IMR-90 (cell line): ENCODE measurements at regions not wholly inside any gene's neighbourhood (a gene's known extent, or its start where the extent isn't known, plus 50 kb on each side); places are given as distances from the start of the nearest gene placed in this dataset.

Experiments
- ATAC-seq: fragments of 200-7000 bp; cut with Tn5 transposase; 2 replicates; pipeline ENCODE4 v1.9.1; 2020; ENCODE audit warnings: low read depth, mild to moderate bottlenecking, moderate library complexity
- BruUV-seq: library from RNA; stranded (reverse); fragments of 400-500 nt; replicated peaks from 2 replicates; lab custom pipeline; 2021; lab: Mats Ljungman, UMichigan
- CTCF ChIA-PET: fragments of 300-600 bp; formaldehyde crosslinking; extraction: SDS; loops from one replicate; lab custom pipeline; 2021; ENCODE audit warnings: antibody characterized with exemption; lab: Yijun Ruan, JAX
- POLR2A ChIA-PET: fragments of 300-600 bp; sonication (Branson Sonifier 250); formaldehyde crosslinking; loops from one replicate; lab custom pipeline; 2022; ENCODE audit warnings: antibody characterized with exemption; ENCODE audit not compliant: unreplicated experiment; lab: Charles Lee
- DNase-seq: peaks from one replicate; pipeline ENCODE4 v3.0.0; 2013
- H2AFZ ChIP-seq: replicated peaks from 2 replicates; pipeline ENCODE3; 2013; ENCODE audit warnings: low read length, mild to moderate bottlenecking; ENCODE audit not compliant: poor library complexity
- H2AK5ac ChIP-seq: 2 replicates; pipeline ENCODE4 v1.6.1; 2013; ENCODE audit warnings: low read depth, low read length, inconsistent platforms
- H2AK9ac ChIP-seq: replicated peaks from 2 replicates; pipeline ENCODE3; 2013; ENCODE audit warnings: mild to moderate bottlenecking, low read depth, low read length, moderate library complexity; ENCODE audit not compliant: poor library complexity
- H2BK120ac ChIP-seq: 2 replicates; pipeline ENCODE4 v1.6.1; 2013; ENCODE audit warnings: low read depth, low read length, inconsistent platforms
- H2BK15ac ChIP-seq: 3 replicates; pipeline ENCODE4 v1.6.1; 2013; ENCODE audit warnings: low read depth, low read length, inconsistent platforms
- H2BK20ac ChIP-seq: 2 replicates; pipeline ENCODE4 v1.6.1; 2013; ENCODE audit warnings: low read depth, mild to moderate bottlenecking, inconsistent platforms, low read length, moderate library complexity
- H2BK5ac ChIP-seq: 2 replicates; pipeline ENCODE4 v1.6.1; 2013; ENCODE audit warnings: mild to moderate bottlenecking, low read depth, low read length, inconsistent platforms; ENCODE audit not compliant: poor library complexity, severe bottlenecking
- H3K14ac ChIP-seq: replicated peaks from 2 replicates; pipeline ENCODE4 v1.6.1; 2013; ENCODE audit warnings: low read depth, low read length, inconsistent platforms
- H3K18ac ChIP-seq: 2 replicates; pipeline ENCODE4 v1.6.1; 2013; ENCODE audit warnings: low read depth, low read length, control low read depth
- H3K23ac ChIP-seq: 2 replicates; pipeline ENCODE4 v1.6.1; 2013; ENCODE audit warnings: low read depth, low read length, inconsistent platforms
- H3K27ac ChIP-seq: 2 replicates; pipeline ENCODE4 v1.5.1; 2013; ENCODE audit warnings: mild to moderate bottlenecking, control low read depth, low read length; ENCODE audit not compliant: insufficient read depth
- H3K27me3 ChIP-seq: 2 replicates; pipeline ENCODE4 v1.6.1; 2013; ENCODE audit warnings: low read length; ENCODE audit not compliant: control insufficient read depth, insufficient read depth
- H3K36me3 ChIP-seq: 2 replicates; pipeline ENCODE4 v1.6.1; 2013; ENCODE audit warnings: low read length, mixed read lengths; ENCODE audit not compliant: control insufficient read depth, insufficient read depth
- H3K4ac ChIP-seq: 2 replicates; pipeline ENCODE4 v1.6.1; 2013; ENCODE audit warnings: low read depth, low read length, inconsistent platforms
- H3K4me1 ChIP-seq: 2 replicates; pipeline ENCODE4 v1.6.1; 2013; ENCODE audit warnings: low read length, mixed read lengths; ENCODE audit not compliant: control insufficient read depth, insufficient read depth
- H3K4me2 ChIP-seq: 2 replicates; pipeline ENCODE4 v1.6.1; 2013; ENCODE audit warnings: low read depth, mild to moderate bottlenecking, control low read depth, low read length, moderate library complexity
- H3K4me3 ChIP-seq: 2 replicates; pipeline ENCODE4 v1.5.1; 2013; ENCODE audit warnings: low read depth, mild to moderate bottlenecking, control low read depth, low read length, moderate library complexity; ENCODE audit not compliant: insufficient read depth
- H3K56ac ChIP-seq: 2 replicates; pipeline ENCODE4 v1.6.1; 2013; ENCODE audit warnings: low read length, inconsistent platforms; ENCODE audit not compliant: insufficient read depth; ENCODE audit errors: extremely low read depth
- H3K79me1 ChIP-seq, 2 experiments: 2 replicates each; pipeline ENCODE4 v1.6.1; 2013; ENCODE audit warnings: low read length in 2 of 2, inconsistent platforms in 1 of 2, low read depth in 1 of 2
- H3K9ac ChIP-seq: 2 replicates; pipeline ENCODE4 v1.6.1; 2013; ENCODE audit warnings: low read depth, low read length, control low read depth
- H3K9me1 ChIP-seq: 2 replicates; pipeline ENCODE4 v1.6.1; 2013; ENCODE audit warnings: low read length, inconsistent platforms; ENCODE audit not compliant: insufficient read depth
- H3K9me3 ChIP-seq: 2 replicates; pipeline ENCODE4 v1.6.1; 2013; ENCODE audit warnings: low read length; ENCODE audit not compliant: control insufficient read depth, insufficient read depth
- H4K20me1 ChIP-seq: 2 replicates; pipeline ENCODE4 v1.6.1; 2013; ENCODE audit warnings: low read length, inconsistent platforms; ENCODE audit not compliant: insufficient read depth
- H4K5ac ChIP-seq: 2 replicates; pipeline ENCODE4 v1.6.1; 2013; ENCODE audit warnings: mild to moderate bottlenecking, low read depth, low read length, control low read depth
- H4K8ac ChIP-seq, 2 experiments: 2 replicates each; pipeline ENCODE4 v1.6.1; 2013; ENCODE audit warnings: low read depth in 2 of 2, low read length in 2 of 2, control low read depth in 1 of 2, inconsistent platforms in 1 of 2
- H4K91ac ChIP-seq: 2 replicates; pipeline ENCODE4 v1.6.1; 2013; ENCODE audit warnings: low read depth, low read length, inconsistent platforms; ENCODE audit not compliant: insufficient read depth
- CHD1 ChIP-seq: IDR thresholded peaks from 2 replicates; pipeline ENCODE4 v1.6.1; 2012; ENCODE audit warnings: low read depth, low read length, improper control_type of control experiment
- ELK1 ChIP-seq: fragments of 150-350 bp; IDR thresholded peaks from 2 replicates; pipeline ENCODE4 v1.6.1; 2016; ENCODE audit warnings: low read depth, mild to moderate bottlenecking, low read length, moderate library complexity, borderline replicate concordance
- FOS ChIP-seq: fragments of 150-350 bp; IDR thresholded peaks from 2 replicates; pipeline ENCODE4 v1.6.1; 2016; ENCODE audit warnings: low read depth, low read length
- RAD21 ChIP-seq: IDR thresholded peaks from 2 replicates; pipeline ENCODE4 v1.6.1; 2012; ENCODE audit warnings: low read length, improper control_type of control experiment
- WGBS, 2 experiments: methylation state at CpG; one replicate each; pipeline versions ENCODE4 v1.1.5 to v1.1.7; 2013; ENCODE audit warnings: missing lambda C conversion rate in 2 of 2; ENCODE audit not compliant: insufficient read length in 1 of 2; ENCODE audit errors: extremely low coverage in 2 of 2; 5-methylcytosine and 5-hydroxymethylcytosine counted together
- dilution Hi-C: fragments of 300-500 bp; cut with HindIII; formaldehyde crosslinking; loops from one replicate; pipeline ENCODE4 v1.14.3; 2018; ENCODE audit warnings: low sequenced_read_pairs; ENCODE audit not compliant: unreplicated experiment
- in situ Hi-C: fragments of 300-500 bp; cut with MboI; formaldehyde crosslinking; loops from 3 replicates; pipeline ENCODE4 v1.14.3; 2019; ENCODE audit warnings: low sequenced_read_pairs, inconsistent platforms, mixed read lengths
- intact Hi-C: fragments of 100-400 bp; cut with micrococcal nuclease; formaldehyde crosslinking; loops from 2 replicates; pipeline ENCODE4 v1.10.0; 2022

GRCh38 chr1:184879876-184880557 is 94.3 kb downstream of the NIBAN1 start:
- Histone ChIP-seq H3K23ac (no peak overlapping the region), H3K27ac (no peak overlapping the region), H3K36me3 (no peaks in the 10 kb centered on the region), H3K4ac (no peak overlapping the region), H3K14ac (no peak overlapping the region), H2BK20ac (no peak overlapping the region), H2BK5ac (no peak overlapping the region), H3K9ac (no peak overlapping the region), H3K4me2 (no peak overlapping the region), H4K8ac (no peak overlapping the region), H2AFZ (no peak overlapping the region), H3K4me1 (no peaks in the 10 kb centered on the region), H3K18ac (no peak overlapping the region), H3K79me1 (peaks cover 0 to 4% of the 10 kb centered on the region in 2 experiments; a peak in 1 of 4 replicates), H3K9me1 (peaks cover 8% of the 10 kb centered on the region; the same call in 1 of the 2 replicates), H3K27me3 (no peaks in the 10 kb centered on the region), H2BK120ac (no peak overlapping the region), H2AK9ac (no peak overlapping the region), H4K91ac (no peak overlapping the region), H3K56ac (no peak overlapping the region), H2BK15ac (no peak overlapping the region), H4K5ac (no peak overlapping the region), H2AK5ac (no peak overlapping the region), H3K9me3 (no peaks in the 10 kb centered on the region), H4K20me1 (no peaks in the 10 kb centered on the region), H3K4me3 (no peak overlapping the region)
- no peak for ATAC-seq
- intact Hi-C loops (no loop called here), in situ Hi-C loops (no loop called here), dilution Hi-C loops (no loop called here)
- BruUV-seq: no TSS peak
- 96% methylated on average over 3 of the region's 3 CpGs; no CpG with 5 or more reads in 1 of the 2 experiments for WGBS, 2 experiments
- no peak for DNase-seq
- TF ChIP-seq ELK1 (no peak), FOS (no peak), CHD1 (no peak), RAD21 (no peak)
- ChIA-PET CTCF (no interaction called here), POLR2A (no interaction called here)
